Stimulated activated CD8-positive, alpha-beta memory T cell treated with anti-CD3 and anti-CD28 coated beads, Interleukin-12 subunit alpha, Interleukin-12 subunit beta, amount 100 ng/mL, for 24 hours (primary cell): ENCODE measurements at regions not wholly inside any gene's neighbourhood (a gene's known extent, or its start where the extent isn't known, plus 50 kb on each side); places are given as distances from the start of the nearest gene placed in this dataset.
"Not testable (repeated sequence)": the region's sequence is repeated elsewhere in the genome, so short reads cannot be mapped to it uniquely, and the experiment has no call there.

Experiments used
- DNase-seq: peaks from one replicate; pipeline ENCODE4 v3.0.0-alpha.2; 2020; ENCODE audit errors: extremely low read depth

DNA sequence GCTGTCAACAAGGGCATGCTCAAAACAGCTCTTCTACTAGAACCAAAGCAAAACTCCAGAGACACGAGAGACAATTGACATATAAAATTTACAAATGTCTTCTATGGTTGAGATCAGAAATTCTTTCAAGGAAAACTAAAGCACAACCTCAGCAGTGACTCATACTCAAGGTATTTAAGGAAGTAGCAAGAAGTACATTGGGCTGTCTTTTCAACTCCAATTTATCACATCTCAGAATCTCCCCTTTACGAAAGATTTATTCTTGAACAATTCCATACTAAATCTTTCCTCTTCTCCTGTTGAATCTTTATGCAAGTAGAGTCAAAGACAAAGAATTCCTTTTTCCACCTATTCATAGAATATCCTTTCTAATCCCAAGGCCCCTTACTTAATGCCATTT is 324.0 kb downstream of the IRS1 start:
- DNase-seq: no peak

DNA sequence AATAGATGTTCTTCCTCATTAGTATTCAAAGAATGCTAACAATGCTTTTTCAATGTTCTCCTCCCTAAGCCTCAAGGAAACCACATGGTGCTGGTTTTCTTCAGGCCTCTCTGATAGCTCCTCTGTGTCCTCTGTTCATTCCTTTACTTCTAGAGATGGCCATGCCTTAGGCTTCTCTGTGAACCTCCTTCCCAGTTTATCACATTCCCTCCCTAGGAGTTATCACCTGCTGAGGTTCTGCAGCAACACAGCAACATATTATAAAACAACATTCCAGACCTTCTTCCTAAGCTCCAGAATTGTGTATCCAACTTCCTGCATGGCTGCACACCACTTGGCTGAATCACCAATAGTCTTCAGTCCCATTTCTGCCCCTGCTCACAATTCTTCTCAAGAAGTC is 325.5 kb downstream of the IRS1 start:
- DNase-seq: no peak

DNA sequence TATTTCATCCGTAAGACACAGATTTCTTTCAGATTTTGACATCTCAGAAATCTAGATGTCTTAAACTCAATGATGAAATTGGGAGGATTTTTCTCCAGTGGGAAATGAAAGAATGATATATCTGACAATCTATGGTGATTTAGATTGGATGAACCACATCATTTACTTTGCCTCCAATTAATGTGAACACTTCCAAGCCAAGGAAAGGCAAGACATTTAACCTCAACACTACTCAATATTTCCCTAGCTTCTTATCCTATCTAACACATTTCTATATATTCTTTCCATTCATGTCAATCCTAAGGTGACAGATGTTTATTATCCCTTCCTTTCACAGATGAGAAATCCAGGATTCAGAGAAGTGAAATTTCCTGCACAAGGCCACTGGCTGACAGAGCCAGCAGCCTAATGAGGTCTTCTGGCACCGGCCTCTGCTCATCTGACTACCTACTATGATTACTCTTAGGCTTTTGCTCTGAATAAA is 327.6 kb downstream of the IRS1 start:
- no peak for DNase-seq

DNA sequence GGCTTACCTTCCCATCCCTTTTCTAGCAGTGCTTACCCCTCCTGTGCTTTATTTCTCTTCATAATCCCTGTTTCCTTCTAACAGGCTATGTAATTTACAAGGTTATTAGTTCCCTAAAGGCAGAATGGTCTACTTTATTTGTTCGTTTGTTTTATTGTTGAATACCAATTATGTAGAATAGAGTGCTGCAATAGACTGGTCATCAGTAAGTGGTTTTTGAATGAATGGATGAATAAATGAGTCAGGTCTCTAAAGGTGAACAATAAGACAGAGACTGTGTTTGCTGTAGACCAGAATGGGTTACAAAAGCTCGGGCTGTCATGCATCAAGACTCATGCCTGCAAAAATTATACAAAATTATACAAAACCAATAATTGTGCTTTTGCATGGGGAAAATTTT is 332.0 kb downstream of the IRS1 start:
- no peak for DNase-seq

DNA sequence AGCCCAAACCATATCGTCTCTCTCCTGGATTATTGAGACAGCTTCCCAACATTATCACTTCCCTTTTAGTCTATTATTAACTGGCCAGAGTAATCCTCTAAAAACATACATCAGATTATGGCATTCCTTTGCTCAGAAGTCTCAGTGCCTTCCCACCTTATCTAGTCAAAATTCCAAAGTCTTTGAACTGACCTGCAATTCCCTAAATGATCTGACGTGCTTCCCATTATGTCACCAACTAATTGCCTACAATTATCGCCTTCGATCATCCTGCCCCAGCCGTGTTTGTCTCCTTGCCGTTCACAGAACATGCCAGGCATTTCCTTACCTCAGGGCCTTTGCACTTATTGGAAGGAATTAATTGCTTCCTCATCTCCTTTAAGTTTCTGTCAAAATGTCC is 332.4 kb downstream of the IRS1 start:
- no peak for DNase-seq

DNA sequence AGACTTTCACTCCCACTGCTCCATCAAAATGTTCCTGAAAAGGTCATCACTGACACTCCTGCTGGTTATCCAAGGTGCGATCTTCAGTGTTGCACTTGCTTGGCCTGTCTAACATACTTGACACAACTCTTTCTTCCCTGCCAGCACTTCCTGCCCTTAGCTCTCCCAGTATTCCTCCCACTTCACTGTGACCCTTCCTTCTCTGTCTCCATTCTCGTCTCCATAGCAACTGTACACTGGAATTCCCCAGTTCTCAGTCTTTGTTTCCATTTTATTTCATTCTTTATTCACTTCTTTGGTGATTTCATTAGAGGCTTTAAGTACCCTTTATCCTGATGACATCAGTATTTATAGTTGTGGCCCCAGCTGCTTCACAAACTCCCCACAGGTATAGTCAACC is 333.0 kb downstream of the IRS1 start:
- no peak for DNase-seq

DNA sequence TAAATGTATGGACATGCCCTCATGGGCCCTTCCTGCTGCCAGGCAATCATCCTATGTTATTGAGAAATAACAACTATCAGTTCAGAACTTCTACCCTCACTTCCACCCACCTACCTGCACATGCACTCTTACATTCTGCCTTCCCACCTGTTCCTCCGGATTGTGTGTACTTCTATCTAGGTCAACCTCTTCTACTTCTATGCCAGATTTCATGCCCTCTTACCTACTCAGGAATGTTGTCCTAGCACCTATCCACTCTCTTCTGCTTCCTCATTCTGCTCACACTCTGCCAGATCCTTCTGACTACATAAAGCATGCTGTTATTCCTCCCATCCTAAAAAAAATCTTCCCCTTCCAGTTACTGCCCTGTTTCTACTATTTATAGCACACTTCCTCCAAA is 333.5 kb downstream of the IRS1 start:
- no peak for DNase-seq

DNA sequence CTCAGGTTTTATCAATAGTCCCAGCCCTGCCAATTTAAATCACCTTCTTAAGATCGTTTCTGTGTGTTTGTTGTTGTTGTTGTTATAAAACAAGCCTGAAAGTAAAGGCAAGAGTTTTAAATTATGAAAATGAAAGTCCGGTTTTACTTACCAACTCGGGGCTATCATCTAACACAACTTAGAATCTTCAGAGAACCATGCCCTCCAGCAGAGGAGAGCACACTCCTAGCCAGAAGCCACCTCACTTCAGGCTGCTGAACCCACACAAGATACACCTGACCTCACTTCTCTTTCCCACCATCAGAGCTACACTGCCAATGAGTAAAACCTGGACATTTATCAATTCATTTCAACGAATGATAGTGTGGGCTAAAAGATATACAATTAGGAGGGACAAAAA is 335.2 kb downstream of the IRS1 start:
- no peak for DNase-seq

DNA sequence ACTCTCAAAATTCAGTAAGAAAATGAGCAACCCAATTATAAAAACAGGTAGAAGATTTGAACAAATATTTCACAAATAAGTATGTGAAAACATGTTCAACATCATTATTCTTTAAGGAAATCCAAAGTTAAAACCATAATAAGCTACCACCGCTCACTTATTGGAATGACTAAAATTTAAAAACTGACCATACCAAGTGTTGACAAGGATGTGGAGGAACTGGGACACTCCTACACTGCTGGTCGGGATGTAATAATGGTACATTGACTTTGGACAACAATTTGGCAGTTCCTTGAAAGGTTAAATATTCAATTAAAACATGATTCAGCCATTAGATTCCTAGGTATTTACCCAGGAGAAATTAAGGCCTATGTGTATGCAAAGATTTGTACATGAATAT is 336.5 kb downstream of the IRS1 start:
- no peak for DNase-seq

DNA sequence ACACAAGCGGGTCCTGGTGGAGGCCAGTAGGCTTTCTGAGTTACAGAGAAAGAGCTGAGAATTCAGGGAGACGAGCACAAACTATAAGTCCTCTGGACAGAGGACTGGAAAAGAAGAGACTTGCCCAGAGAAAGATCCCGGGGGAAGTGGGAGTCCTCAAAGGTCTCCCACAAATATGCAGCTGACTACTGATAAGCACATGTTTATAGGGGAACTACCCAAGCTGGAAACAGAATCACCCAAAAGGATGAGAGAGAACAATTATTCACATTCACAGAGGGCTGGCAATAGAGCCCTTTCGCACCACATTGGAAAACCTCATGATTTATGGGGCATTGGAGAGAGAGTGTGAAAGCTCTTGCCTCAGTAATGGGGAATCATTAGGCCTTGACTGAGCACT is 337.6 kb downstream of the IRS1 start:
- DNase-seq: no peak

DNA sequence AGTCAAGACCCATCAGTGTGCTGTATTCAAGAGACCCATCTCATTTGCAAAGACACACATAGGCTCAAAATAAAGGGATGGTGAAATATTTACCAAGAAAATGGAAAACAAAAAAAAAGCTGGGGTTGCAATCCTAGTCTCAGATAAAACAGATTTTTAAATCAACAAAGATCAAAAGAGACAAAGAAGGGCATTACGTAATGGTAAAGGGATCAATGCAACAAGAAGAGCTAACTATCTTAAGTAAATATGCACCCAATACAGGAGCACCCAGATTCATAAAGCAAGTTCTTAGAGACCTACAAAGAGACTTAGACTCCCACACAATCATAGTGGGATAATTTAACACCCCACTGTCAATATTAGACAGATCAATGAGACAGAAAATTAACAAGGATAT is 343.5 kb downstream of the IRS1 start:
- not testable (repeated sequence) for DNase-seq

DNA sequence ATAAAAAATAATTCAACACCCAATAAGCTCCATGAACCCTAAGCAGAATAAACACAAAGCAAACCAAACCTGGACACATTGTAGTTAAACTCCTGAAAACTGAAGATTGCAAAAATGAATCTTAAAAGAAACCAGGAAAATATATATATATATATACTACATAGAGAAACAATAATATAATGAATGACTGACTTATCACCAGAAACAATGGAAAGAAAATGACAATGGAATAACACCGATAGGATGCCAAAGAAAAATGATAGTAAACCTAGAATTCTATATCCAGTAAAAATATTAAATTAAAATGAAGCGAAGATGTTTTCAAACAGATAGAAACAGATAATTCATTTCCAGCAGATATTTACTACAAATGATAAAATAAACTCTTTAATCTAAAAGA is 346.9 kb downstream of the IRS1 start:
- no peak for DNase-seq

DNA sequence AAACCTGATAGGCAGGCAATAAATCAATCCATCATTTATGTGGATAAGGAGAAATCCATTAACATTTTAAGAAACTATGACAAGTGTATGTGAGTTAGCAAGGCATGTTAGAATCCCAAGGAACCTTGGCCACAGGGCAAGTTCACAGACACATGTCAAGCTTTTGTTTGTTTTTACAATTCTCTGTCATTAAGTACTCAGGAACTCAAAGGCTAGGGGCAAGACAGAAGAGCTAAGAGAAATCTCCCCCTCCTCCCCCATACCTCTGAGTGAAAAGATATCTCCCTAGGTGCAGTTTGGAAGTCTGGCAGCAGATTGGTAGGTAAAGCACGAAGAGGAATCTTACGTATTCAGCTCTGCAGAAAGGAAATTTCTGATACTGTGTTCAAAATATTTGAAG is 348.1 kb downstream of the IRS1 start:
- no peak for DNase-seq

DNA sequence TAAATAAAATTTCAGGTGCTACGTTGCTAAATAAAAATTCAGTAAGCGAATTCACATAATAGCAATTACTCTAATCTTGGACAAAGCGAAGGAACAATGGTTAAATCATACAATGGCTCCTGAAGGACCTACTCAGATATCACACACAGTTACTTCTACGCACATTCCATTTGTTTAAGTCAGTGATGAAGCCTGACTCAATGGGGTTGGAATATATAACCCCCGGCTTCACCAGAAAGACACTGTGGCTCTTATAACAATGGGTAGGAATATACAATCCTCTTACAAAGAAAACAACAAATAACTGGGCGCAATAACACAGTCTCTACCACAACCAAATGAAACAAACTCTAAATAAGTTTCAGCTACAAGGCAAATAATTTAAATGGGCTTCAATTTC is 349.5 kb downstream of the IRS1 start:
- no peak for DNase-seq

DNA sequence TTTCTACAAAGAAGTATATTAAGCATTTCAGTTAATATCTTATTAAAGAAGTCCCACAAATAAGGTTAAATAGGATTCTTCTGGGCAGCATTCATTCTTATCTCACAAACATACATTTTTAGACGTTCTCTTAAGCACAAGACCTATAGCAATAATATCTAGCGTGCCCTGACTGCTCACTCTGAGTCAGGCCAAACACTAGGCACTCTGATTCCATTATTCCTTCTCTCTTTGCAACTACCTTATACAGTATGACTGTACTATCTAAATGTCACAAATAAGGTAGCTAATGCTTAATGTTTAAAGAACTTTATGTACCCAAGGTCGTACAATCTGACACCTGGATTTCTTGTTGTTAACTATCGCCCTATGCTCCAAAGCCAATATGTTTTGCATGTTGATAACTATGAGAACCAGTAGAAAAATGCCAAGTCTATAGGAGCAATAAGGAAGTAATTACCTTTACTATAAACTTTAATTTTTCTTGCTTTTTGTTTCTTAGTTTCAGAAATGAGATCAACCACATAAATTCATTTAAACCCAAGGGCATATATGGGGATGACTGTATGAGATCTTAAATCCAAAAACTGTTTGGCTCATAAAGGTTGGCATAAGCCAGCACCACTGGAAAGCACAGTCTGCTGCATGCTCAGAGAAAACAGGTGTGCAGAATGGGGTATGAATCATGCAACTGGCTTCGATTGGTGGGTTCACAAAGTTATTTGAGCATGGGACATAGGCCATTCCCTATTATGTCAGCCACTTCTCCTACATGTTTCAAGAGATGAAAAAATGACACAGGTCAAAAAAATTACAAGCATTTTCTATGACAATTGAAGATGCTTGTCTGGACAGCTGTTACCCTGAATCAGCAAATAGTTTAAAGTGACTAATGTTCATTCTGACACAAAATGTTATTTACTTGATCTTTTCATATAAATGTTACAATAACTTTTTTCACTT is 352.0 kb downstream of the IRS1 start:
- DNase-seq: no peak

DNA sequence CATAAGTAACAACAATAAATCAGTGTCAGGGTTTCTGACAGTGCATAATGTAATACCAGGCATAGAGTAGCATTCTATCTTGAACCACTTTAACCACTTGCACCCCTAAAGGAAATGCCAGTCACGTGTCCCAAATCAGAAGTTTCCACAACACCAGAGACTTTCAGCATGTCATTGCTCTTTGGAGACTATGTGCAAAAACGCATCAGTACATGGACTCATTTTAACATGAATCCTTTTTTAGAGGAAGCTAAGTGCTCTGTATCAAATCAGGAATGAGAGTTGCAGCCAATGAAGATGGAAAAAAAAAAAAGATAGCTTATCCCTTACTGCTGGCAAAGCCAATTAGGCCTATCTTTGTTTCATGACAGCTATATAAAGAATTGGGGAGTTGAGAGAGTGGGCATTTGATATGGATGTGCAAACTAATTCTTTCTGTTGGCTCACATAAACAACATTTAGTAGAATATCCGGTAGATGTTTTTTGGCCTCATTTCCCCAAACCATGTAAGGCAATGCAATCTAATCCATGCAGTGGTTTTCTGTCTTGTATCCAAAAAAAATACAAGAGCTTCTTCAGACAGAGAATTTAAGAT is 353.1 kb downstream of the IRS1 start:
- DNase-seq: no peak

DNA sequence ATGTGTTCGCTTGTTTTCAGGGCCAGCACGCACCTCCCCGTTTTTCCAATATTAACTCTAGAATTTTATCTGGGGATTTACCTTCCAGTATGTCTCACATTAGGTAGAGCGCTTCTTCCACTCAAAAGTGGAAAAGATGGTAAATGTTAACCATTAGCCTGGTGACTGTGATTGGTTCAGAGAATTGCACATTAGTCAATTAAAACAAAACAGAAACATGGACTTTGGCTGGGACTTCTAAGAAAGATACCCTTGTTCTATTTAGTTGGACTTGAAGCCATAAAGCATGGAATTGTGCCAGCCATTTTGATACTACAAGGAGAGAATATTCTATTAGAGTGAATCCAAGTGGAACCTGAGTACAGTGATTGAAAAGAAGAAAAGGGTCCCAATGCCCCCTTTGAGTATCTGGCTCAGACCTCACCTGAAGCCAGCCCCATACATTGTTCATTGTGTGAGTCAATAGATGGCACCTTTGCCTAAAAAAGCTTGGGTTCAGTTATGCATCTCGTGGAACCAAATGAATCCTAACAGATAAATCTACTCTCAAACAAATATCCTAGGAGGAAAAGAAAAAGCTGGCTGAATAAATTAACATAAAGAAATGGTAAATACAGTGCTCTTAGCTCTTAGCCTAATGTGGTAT is 354.3 kb downstream of the IRS1 start:
- DNase-seq: no peak

DNA sequence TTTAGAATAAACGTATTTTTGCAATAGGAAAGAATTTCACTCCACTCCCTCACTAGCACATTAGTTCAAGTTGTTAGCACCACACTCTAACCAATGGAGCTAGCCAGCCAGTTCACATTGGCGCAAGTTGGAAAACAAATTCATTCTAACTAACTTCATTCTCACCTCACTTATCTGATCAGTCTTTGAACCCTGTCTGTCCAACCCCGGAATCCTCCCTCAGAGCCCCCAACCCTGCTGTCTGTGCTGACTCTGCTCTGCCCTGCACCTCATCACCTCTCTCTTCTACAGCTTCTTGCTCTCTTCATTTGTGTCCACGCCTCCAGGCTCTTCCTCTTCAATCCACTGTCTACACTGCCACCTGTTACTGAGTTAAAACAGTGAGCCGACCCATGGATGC is 356.5 kb downstream of the IRS1 start:
- no peak for DNase-seq

DNA sequence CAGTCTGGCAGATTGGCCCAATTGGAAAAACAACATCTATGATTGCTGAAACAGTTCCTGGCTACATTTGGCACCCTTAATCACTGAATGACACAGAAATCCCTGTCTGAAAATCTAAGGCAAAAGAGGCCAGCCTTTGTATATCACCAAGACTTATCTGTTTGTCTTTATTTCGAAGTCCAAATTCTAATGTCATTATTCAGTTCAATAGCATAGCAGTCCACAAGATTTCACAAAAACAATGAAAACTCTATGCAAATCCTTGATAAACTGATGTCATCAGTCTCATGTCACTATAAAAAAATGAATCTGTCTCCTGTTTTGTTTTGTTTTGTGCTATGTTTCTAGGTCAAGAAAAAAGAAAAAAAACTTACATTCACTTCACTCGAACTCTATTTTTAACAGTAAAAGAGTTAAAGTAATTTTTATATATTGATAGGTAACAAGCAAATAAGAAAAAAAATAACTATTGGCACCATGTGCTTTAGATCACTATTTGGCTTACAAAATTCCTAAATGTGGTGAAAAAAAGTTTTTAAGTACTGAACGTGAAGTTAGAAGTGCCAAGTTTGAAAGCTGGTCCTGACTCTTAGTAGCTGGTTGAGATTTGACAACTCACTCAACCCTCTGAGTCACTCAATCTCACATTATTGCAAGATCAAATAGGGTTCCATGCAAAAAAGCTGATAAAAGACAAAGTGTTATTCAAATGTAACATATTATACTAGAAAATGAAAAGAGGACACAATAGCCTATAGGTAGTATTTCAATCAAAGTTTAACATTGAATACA is 359.3 kb downstream of the IRS1 start:
- no peak for DNase-seq

DNA sequence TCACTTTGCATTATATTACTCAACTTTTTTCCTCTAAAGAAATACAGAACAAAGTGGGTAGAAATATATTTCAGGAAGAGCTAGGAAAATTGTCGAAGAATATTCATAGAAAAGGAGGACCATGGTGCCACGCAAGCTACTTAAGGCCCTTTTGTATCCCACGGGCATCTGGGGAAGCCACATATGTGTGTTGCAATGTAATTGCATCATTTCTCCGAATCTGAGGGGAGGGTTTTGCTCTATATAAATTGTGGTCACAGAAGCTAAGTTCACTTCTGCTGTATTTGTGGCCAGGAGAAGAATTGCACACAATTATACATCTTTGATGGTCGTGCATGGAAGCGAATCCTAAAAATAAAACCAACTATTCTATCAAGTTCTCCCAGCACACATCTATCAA is 360.3 kb downstream of the IRS1 start:
- DNase-seq: no peak

DNA sequence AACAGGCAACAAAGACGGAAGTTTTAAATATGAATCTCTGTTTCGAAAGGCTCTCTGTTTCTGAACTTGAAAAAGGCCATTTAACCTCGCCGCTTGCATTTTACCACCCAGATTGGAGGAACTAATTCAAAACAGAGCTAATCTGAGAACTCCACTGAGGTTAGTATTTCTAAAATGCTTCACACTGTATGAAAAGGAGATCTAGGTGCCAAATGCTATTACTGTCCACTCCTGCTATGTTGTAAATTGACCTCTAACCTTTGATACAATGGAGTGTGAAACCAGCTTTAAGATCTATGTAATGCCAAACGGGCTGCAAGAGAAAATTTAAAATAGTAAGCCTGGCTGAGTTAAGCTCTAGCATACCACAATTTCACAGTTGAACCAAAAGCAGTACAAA is 364.5 kb downstream of the IRS1 start:
- no peak for DNase-seq

DNA sequence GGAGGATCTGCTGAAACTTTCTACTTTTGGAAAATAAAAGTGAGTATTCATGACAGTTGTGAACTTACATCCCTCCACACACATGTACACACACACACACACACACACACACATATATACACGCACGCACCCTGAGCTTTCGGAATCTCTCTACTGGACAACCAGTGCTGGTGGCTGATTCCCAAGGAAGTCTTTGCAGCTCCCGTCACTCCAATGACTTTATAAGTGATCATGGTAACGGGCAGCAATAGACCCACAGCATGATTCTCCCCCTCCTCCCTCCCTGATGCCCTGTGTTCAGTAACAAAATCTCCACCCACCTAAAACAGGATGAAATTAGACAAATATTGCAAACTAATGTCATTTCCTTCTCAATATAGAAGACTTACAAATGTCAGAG is 364.9 kb downstream of the IRS1 start:
- no peak for DNase-seq
